Mesothelial cell of epicardium (in vitro differentiated cells): ENCODE measurements at regions not wholly inside any gene's neighbourhood (a gene's known extent, or its start where the extent isn't known, plus 50 kb on each side); places are given as distances from the start of the nearest gene placed in this dataset.

Experiments used
- DNase-seq, 2 experiments: peaks; one replicate each; pipeline ENCODE4 v3.0.0; 2021; ENCODE audit warnings: low spot score in 2 of 2; ENCODE audit not compliant: unreplicated experiment in 2 of 2
- H3K27ac Mint-ChIP-seq: 2 replicates; pipeline ENCODE4 v1.8.0; 2021; ENCODE audit warnings: mixed read lengths
- H3K27me3 Mint-ChIP-seq: 2 replicates; pipeline ENCODE4 v1.8.0; 2021; ENCODE audit warnings: low read depth, mixed read lengths
- H3K36me3 Mint-ChIP-seq: 2 replicates; pipeline ENCODE4 v1.8.0; 2021; ENCODE audit warnings: mixed read lengths
- H3K4me1 Mint-ChIP-seq: 2 replicates; pipeline ENCODE4 v1.8.0; 2021; ENCODE audit warnings: mixed read lengths
- H3K4me3 Mint-ChIP-seq: 2 replicates; pipeline ENCODE4 v1.8.0; 2021; ENCODE audit warnings: mild to moderate bottlenecking, moderate library complexity, mixed read lengths
- H3K9me3 Mint-ChIP-seq: 2 replicates; pipeline ENCODE4 v1.8.0; 2021; ENCODE audit warnings: mixed read lengths
- TF ChIP-seq, protein P1 (sequence below): fragments of 200-600 bp; sonication (generic); IDR thresholded peaks from one replicate; pipeline ENCODE4 v1.5.0; 2021; ENCODE audit warnings: antibody characterized with exemption; ENCODE audit not compliant: unreplicated experiment

DNA sequence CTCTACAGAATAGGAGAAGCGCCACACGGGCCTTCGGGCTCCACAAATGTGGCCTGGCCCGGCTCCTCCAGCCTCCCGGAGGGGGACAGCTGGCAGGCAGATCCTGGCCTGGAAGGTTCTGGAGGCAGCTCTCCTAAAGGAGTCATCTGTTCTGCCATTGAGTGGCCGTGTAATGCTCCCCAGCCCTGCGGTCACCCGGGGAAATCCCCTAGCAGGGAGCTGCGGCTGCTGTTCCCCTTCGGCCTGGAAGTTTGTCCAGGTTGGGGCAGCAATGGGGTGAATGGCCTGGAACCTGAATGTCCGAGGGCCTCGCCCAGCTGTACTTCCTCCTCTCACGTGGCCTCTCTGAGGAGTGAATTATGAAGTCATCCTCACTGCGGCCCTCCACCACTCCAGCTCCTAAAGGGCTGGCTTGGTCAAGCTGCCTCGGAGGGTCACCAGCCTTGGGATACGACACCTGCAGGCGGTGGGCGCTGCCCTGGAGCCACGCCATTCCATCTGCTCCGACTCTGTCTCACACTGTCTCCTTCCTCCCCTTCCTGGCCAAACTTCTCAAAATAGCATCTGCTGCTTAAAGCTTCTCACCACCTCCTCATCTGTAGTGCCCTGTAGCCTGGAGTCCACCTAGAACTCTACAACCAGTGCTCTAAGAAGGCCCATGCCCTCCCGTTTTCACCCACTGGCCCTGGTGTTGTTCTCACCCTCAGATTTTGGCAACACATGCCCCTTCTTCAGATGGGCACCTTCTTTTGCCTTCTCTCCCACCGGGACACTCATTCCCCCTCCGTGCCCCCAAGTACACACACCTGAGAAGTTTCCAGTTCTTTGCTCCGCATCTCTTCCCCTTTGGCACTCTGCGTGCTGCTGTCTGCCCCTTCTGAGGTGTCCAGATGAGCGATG lies 54.4 kb upstream of the TMPRSS2 start:
- TF ChIP-seq, protein P1, sequence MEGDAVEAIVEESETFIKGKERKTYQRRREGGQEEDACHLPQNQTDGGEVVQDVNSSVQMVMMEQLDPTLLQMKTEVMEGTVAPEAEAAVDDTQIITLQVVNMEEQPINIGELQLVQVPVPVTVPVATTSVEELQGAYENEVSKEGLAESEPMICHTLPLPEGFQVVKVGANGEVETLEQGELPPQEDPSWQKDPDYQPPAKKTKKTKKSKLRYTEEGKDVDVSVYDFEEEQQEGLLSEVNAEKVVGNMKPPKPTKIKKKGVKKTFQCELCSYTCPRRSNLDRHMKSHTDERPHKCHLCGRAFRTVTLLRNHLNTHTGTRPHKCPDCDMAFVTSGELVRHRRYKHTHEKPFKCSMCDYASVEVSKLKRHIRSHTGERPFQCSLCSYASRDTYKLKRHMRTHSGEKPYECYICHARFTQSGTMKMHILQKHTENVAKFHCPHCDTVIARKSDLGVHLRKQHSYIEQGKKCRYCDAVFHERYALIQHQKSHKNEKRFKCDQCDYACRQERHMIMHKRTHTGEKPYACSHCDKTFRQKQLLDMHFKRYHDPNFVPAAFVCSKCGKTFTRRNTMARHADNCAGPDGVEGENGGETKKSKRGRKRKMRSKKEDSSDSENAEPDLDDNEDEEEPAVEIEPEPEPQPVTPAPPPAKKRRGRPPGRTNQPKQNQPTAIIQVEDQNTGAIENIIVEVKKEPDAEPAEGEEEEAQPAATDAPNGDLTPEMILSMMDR: no peak
- Mint-ChIP-seq H3K27ac (no peak overlapping the region), H3K4me3 (no peak overlapping the region), H3K4me1 (peaks cover 4% of the 10 kb centered on the region), H3K27me3 (no peaks in the 10 kb centered on the region), H3K36me3 (no peaks in the 10 kb centered on the region), H3K9me3 (no peaks in the 10 kb centered on the region)
- DNase-seq: no peak

DNA sequence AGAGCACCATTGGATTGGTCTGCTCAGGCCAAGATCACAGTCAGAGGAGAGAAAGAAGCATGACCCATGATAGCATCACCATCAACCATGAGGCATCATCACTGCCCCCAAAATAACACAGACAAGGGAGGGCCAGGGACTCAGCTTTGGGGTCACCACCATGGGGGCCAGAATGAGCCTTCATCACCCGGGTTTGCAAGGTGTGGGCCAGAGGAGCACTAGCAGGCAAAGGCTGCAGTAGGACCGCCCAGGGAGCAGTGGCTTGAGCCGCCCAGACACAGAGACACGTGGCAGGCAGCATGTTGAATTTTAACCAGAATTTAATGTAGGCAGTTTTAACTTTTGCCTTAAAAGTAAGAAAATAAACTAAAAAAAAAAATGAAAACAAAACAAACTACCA lies 53.7 kb upstream of the TMPRSS2 start:
- no peak overlapping the region for H3K27ac Mint-ChIP-seq
- peaks cover 2% of the 10 kb centered on the region for H3K27me3 Mint-ChIP-seq
- no peak for DNase-seq
- TF ChIP-seq, protein P1: no peak
- no peaks in the 10 kb centered on the region for H3K36me3 Mint-ChIP-seq
- H3K4me1 Mint-ChIP-seq: peaks cover 4% of the 10 kb centered on the region
- H3K9me3 Mint-ChIP-seq: no peaks in the 10 kb centered on the region
- H3K4me3 Mint-ChIP-seq: no peak overlapping the region

DNA sequence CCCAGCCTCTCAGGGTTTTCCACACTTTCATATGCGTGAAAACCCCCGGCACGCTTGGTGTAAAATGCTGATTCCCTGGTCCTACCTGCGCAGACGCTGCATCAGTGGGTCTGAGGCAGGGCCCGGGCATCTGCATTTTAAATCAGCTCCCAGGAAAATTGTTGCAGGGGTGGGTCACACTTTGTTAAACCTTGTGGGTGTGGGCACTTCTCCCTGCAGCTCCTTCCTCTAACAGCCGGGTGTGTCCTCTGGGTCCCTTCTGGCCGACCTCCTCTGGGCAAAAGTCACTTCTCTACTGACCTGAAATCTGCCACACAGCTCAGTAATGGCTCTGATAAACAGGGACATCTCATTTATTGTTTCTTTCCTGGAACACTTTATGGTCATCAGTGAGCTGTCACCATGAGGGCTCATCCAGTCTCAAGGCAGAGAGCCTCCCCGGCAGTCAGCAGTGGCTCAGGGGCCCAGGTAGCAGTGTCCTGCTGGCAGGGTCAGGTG lies 52.8 kb upstream of the TMPRSS2 start:
- peaks cover 4% of the 10 kb centered on the region for H3K4me1 Mint-ChIP-seq
- TF ChIP-seq, protein P1: no peak
- H3K27ac Mint-ChIP-seq: no peak overlapping the region
- H3K27me3 Mint-ChIP-seq: peaks cover 2% of the 10 kb centered on the region
- no peaks in the 10 kb centered on the region for H3K9me3 Mint-ChIP-seq
- DNase-seq: no peak
- H3K36me3 Mint-ChIP-seq: no peaks in the 10 kb centered on the region
- H3K4me3 Mint-ChIP-seq: no peak overlapping the region

DNA sequence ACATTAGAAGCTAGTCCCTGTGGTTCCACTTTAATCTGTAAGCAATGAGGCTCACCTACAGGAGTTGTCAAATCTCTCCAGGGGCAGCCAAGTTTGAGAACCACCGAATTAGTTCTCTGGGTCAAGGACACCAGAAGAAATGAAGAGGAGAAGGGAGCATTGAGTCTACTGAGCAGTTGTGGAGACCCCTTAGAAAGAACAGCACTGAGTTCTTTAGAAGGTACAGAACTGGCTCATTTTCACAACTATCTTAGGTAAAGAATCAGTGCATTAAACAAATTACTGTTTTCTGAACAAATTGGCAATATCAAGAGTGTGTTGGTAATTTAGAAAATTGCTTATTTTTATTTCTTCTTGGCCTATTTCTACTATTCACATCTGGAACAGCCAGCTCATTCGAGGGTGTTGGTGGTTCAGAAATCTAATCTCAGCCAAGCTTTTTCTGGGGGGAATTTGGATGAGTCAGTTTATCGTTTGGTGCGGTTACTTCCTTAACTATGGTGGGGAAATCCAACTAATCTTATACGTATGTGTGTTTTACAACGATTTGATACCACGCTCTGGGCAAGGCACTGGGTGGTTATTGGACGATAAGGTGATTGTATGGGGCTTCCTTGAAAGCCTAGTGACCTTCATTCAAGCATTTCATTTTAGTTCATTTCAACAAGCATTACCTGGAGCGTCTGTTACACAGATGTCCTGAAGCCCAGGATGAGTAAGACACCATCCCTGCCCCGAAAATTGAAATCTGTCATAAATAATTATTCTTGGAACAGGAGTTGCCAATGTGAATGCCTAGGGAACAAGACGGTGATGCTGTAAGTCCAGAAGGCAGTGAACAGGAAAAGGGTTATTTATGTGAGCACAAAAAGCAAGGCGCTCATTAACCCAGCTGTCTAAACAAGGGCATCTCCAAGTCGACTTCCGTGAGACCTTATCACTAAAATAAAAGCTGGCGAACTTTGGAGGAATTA lies 52.0 kb upstream of the TMPRSS2 start:
- Mint-ChIP-seq H3K36me3 (no peaks in the 10 kb centered on the region), H3K9me3 (no peaks in the 10 kb centered on the region), H3K27ac (no peak overlapping the region), H3K27me3 (peaks cover 2% of the 10 kb centered on the region), H3K4me3 (no peak overlapping the region), H3K4me1 (peaks cover 1% of the 10 kb centered on the region)
- DNase-seq: no peak
- TF ChIP-seq, protein P1: no peak

DNA sequence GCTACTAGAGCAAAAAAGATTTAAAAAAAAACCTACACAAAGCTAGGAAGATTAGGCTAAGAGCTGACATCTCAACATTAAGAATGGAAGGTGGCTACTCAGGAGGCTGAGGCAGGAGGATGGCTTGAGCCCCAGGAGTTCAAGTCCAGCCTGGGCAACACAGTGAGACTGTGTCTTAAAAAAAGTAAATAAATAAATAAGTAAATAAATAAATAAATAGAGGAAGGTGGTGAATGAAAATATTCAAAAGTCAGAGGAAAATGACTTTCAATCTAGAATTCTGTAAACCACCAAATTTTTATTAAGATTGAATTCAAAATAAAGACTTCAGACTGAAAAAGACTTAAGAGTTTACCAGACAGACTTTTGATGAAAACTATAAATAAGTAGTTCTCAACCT lies 50.9 kb upstream of the TMPRSS2 start:
- DNase-seq: no peak
- H3K4me1 Mint-ChIP-seq: peaks cover 3% of the 10 kb centered on the region
- no peak overlapping the region for H3K27ac Mint-ChIP-seq
- H3K9me3 Mint-ChIP-seq: no peaks in the 10 kb centered on the region
- no peak overlapping the region for H3K4me3 Mint-ChIP-seq
- H3K36me3 Mint-ChIP-seq: no peaks in the 10 kb centered on the region
- peaks cover 2% of the 10 kb centered on the region for H3K27me3 Mint-ChIP-seq
- TF ChIP-seq, protein P1: no peak
